GM23338 (cell line): ENCODE measurements at regions not wholly inside any gene's neighbourhood (a gene's known extent, or its start where the extent isn't known, plus 50 kb on each side); places are given as distances from the start of the nearest gene placed in this dataset.

Experiments
- ATAC-seq: fragments of 200-7000 bp; cut with Tn5 transposase; 3 replicates; pipeline ENCODE4 v1.9.1; 2020
- DNase-seq: peaks from one replicate; pipeline ENCODE4 v3.0.0-alpha.2; 2015; ENCODE audit warnings: low spot score
- H2AFZ ChIP-seq: fragments of 200-600 bp; sonication (generic); 2 replicates; pipeline ENCODE4 v1.8.0; 2016; ENCODE audit warnings: antibody characterized with exemption, mild to moderate bottlenecking, moderate library complexity
- H3F3A ChIP-seq: fragments of 200-600 bp; sonication (generic); replicated peaks from 2 replicates; pipeline ENCODE4 v1.8.0; 2017; ENCODE audit warnings: antibody characterized with exemption, mixed run types, low read depth
- H3K27ac ChIP-seq: fragments of 200-600 bp; sonication (generic); 2 replicates; pipeline ENCODE4 v1.6.1; 2016; ENCODE audit warnings: low read depth
- H3K27me3 ChIP-seq: fragments of 200-600 bp; sonication (generic); 2 replicates; pipeline ENCODE4 v1.8.0; 2016; ENCODE audit warnings: mild to moderate bottlenecking, mixed run types, moderate library complexity; ENCODE audit not compliant: insufficient read depth
- H3K36me3 ChIP-seq: fragments of 200-600 bp; sonication (generic); 2 replicates; pipeline ENCODE4 v1.8.0; 2016; ENCODE audit warnings: mild to moderate bottlenecking; ENCODE audit not compliant: insufficient read depth
- H3K4me1 ChIP-seq: fragments of 200-600 bp; sonication (generic); 2 replicates; pipeline ENCODE4 v1.8.0; 2016; ENCODE audit warnings: mild to moderate bottlenecking, moderate library complexity; ENCODE audit not compliant: insufficient read depth
- H3K4me2 ChIP-seq: fragments of 200-600 bp; sonication (generic); 2 replicates; pipeline ENCODE4 v1.7.1; 2017; ENCODE audit warnings: mixed run types
- H3K4me3 ChIP-seq: fragments of 200-600 bp; sonication (generic); 2 replicates; pipeline ENCODE4 v1.6.1; 2016; ENCODE audit warnings: mixed run types
- H3K79me2 ChIP-seq: fragments of 200-600 bp; sonication (generic); replicated peaks from 2 replicates; pipeline ENCODE4 v1.8.0; 2017; ENCODE audit warnings: mild to moderate bottlenecking; ENCODE audit not compliant: insufficient read depth
- H3K9me2 ChIP-seq: fragments of 200-600 bp; sonication (generic); 2 replicates; pipeline ENCODE4 v1.8.0; 2017; ENCODE audit not compliant: insufficient read depth
- H4K20me1 ChIP-seq: fragments of 200-600 bp; sonication (generic); replicated peaks from 2 replicates; pipeline ENCODE4 v1.8.0; 2017; ENCODE audit warnings: mild to moderate bottlenecking; ENCODE audit not compliant: insufficient read depth
- H3K27ac Mint-ChIP-seq: 2 replicates; pipeline ENCODE4 v1.8.0; 2020; ENCODE audit warnings: inconsistent platforms, mild to moderate bottlenecking, moderate library complexity, mixed read lengths
- H3K27me3 Mint-ChIP-seq: 3 replicates; pipeline ENCODE4 v1.8.0; 2022; ENCODE audit warnings: low read depth, mild to moderate bottlenecking, moderate library complexity, mixed read lengths, inconsistent platforms; ENCODE audit not compliant: insufficient read depth, poor library complexity
- H3K36me3 Mint-ChIP-seq: 3 replicates; pipeline ENCODE4 v1.8.0; 2021; ENCODE audit warnings: low read depth, mild to moderate bottlenecking, inconsistent platforms, moderate library complexity, mixed read lengths
- H3K4me1 Mint-ChIP-seq: 3 replicates; pipeline ENCODE4 v1.8.0; 2020; ENCODE audit warnings: mild to moderate bottlenecking, inconsistent platforms, mixed read lengths
- H3K4me3 Mint-ChIP-seq: 3 replicates; pipeline ENCODE4 v1.8.0; 2021; ENCODE audit warnings: moderate library complexity, mild to moderate bottlenecking, inconsistent platforms, mixed read lengths
- H3K9me3 Mint-ChIP-seq: 3 replicates; pipeline ENCODE4 v1.8.0; 2020; ENCODE audit warnings: moderate library complexity, mild to moderate bottlenecking, inconsistent platforms, mixed read lengths
- CREB1 ChIP-seq: fragments of 250-450 bp; sonication (Bioruptor Pico); IDR thresholded peaks from 2 replicates; pipeline ENCODE4 v1.5.0; 2020; ENCODE audit warnings: low read depth, mild to moderate bottlenecking, moderate library complexity
- CTCF ChIP-seq, 2 experiments: fragments of 200-600 bp in 1 of 2; sonication (generic) in 1 of 2; conservative IDR thresholded peaks; 2 replicates each; pipeline versions ENCODE4 v1.5.1 to v1.6.1; 2016 to 2017; ENCODE audit warnings: antibody characterized with exemption in 2 of 2, low read depth in 2 of 2, mild to moderate bottlenecking in 2 of 2, moderate library complexity in 1 of 2
- ETS1 ChIP-seq: IDR thresholded peaks from 2 replicates; pipeline ENCODE4 v1.6.1; 2016; ENCODE audit warnings: antibody characterized with exemption
- EZH2 ChIP-seq: fragments of 200-600 bp; sonication (generic); IDR thresholded peaks from one replicate; pipeline ENCODE4 v1.8.0; 2017; ENCODE audit warnings: antibody characterized with exemption, mild to moderate bottlenecking, low read depth; ENCODE audit not compliant: unreplicated experiment
- EZH2phosphoT487 ChIP-seq: fragments of 200-600 bp; sonication (generic); IDR thresholded peaks from one replicate; pipeline ENCODE4 v1.8.1; 2018; ENCODE audit warnings: antibody characterized with exemption; ENCODE audit not compliant: unreplicated experiment
- JUNB ChIP-seq: IDR thresholded peaks from one replicate; pipeline ENCODE4 v1.6.1; 2016; ENCODE audit warnings: antibody characterized with exemption; ENCODE audit not compliant: unreplicated experiment
- NANOG ChIP-seq: IDR thresholded peaks from 2 replicates; pipeline ENCODE4 v1.6.1; 2016; ENCODE audit warnings: antibody characterized with exemption, borderline replicate concordance
- POLR2AphosphoS5 ChIP-seq: IDR thresholded peaks from 2 replicates; pipeline ENCODE4 v1.6.1; 2016; ENCODE audit warnings: antibody characterized with exemption, low read depth
- REST ChIP-seq: IDR thresholded peaks from one replicate; pipeline ENCODE4 v1.6.1; 2018; ENCODE audit warnings: antibody characterized with exemption; ENCODE audit not compliant: unreplicated experiment
- STAT1 ChIP-seq: IDR thresholded peaks from one replicate; pipeline ENCODE4 v1.6.1; 2016; ENCODE audit warnings: antibody characterized with exemption; ENCODE audit not compliant: unreplicated experiment
- ZNF114 ChIP-seq: fragments of 250-450 bp; sonication (Bioruptor Pico); IDR thresholded peaks from 2 replicates; pipeline ENCODE4 v1.5.0; 2020; ENCODE audit warnings: mild to moderate bottlenecking, moderate library complexity
- ZNF331 ChIP-seq: fragments of 250-450 bp; sonication (Bioruptor Pico); IDR thresholded peaks from 2 replicates; pipeline ENCODE4 v1.5.0; 2020; ENCODE audit warnings: low read depth, mild to moderate bottlenecking, moderate library complexity
- ZNF462 ChIP-seq: fragments of 250-450 bp; sonication (Bioruptor Pico); IDR thresholded peaks from 2 replicates; pipeline ENCODE4 v1.5.0; 2020; ENCODE audit warnings: mild to moderate bottlenecking, moderate library complexity

GRCh38 chr18:67144329-67144728, 372.2 kb downstream of the DSEL start:
- H3K4me3 ChIP-seq, result no peak overlapping the region
- Mint-ChIP-seq H3K27ac (no peak overlapping the region), H3K9me3 (no peaks in the 10 kb centered on the region), H3K4me3 (no peak overlapping the region), H3K4me1 (peaks cover 7% of the 10 kb centered on the region; the same call in 2 of the 3 replicates), H3K27me3 (peaks cover 1% of the 10 kb centered on the region), H3K36me3 (no peaks in the 10 kb centered on the region)
- no peak overlapping the region for H3K4me2 ChIP-seq
- no peaks in the 10 kb centered on the region for H3K4me1 ChIP-seq
- H3K36me3 ChIP-seq, result no peaks in the 10 kb centered on the region
- no peaks in the 10 kb centered on the region for H4K20me1 ChIP-seq
- no peaks in the 10 kb centered on the region for H3K9me2 ChIP-seq
- no peak for DNase-seq
- TF ChIP-seq ETS1, result no peak
- no peak for TF ChIP-seq EZH2
- no peak for TF ChIP-seq CREB1 (CRISPR knock-in tag)
- TF ChIP-seq CTCF (conservative IDR thresholded peaks at IDR 0.05; ENCODE audit: low read depth in 2 of 2), result no peak
- no peak for TF ChIP-seq STAT1
- no peak for TF ChIP-seq ZNF114 (CRISPR knock-in tag)
- TF ChIP-seq ZNF331 (CRISPR knock-in tag), result no peak
- TF ChIP-seq JUNB, result no peak
- TF ChIP-seq NANOG, result no peak
- TF ChIP-seq ZNF462 (CRISPR knock-in tag), result no peak
- TF ChIP-seq POLR2AphosphoS5, result no peak
- TF ChIP-seq REST, result no peak
- TF ChIP-seq EZH2phosphoT487, result no peak
- H3K27ac ChIP-seq, result no peak overlapping the region
- H3K79me2 ChIP-seq, result no peaks in the 10 kb centered on the region
- no peak for ATAC-seq
- H3F3A ChIP-seq, result no peaks in the 10 kb centered on the region
- H3K27me3 ChIP-seq, result no peaks in the 10 kb centered on the region
- H2AFZ ChIP-seq, result no peak overlapping the region
